C4-2B (cell line): ENCODE measurements at regions not wholly inside any gene's neighbourhood (a gene's known extent, or its start where the extent isn't known, plus 50 kb on each side); places are given as distances from the start of the nearest gene placed in this dataset.

ENCODE experiments used
- ZFX ChIP-seq: fragments of 450-650 bp; IDR thresholded peaks from 2 replicates; pipeline ENCODE4 v1.6.1; 2017
- TF ChIP-seq, protein P1 (sequence below): fragments of 450-650 bp; conservative IDR thresholded peaks from 2 replicates; pipeline ENCODE4 v1.5.1; 2017; ENCODE audit warnings: mild to moderate bottlenecking

DNA sequence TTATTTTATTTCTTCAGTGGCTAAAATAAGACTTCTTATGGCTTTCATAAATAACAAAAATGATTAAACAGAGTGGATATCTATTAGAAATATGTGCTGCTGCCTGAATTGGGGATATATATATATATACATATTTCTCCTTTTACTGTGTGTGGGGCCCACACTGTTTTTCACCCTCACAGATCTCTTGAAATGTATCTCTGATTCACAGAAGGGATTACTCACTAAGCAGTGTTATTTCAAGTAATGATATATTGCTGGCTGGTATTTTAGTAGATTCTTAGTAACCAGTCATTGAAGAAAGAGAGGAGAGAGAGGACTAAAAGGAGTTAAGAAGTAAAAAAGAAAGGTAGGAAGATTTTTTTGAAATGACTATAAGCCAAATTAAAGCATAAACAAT is 308.6 kb upstream of the NRP1 start:
- TF ChIP-seq, protein P1, sequence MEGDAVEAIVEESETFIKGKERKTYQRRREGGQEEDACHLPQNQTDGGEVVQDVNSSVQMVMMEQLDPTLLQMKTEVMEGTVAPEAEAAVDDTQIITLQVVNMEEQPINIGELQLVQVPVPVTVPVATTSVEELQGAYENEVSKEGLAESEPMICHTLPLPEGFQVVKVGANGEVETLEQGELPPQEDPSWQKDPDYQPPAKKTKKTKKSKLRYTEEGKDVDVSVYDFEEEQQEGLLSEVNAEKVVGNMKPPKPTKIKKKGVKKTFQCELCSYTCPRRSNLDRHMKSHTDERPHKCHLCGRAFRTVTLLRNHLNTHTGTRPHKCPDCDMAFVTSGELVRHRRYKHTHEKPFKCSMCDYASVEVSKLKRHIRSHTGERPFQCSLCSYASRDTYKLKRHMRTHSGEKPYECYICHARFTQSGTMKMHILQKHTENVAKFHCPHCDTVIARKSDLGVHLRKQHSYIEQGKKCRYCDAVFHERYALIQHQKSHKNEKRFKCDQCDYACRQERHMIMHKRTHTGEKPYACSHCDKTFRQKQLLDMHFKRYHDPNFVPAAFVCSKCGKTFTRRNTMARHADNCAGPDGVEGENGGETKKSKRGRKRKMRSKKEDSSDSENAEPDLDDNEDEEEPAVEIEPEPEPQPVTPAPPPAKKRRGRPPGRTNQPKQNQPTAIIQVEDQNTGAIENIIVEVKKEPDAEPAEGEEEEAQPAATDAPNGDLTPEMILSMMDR = no peak
- TF ChIP-seq ZFX = no peak
